Breast epithelium (tissue), 3 donors: ENCODE measurements at regions not wholly inside any gene's neighbourhood (a gene's known extent, or its start where the extent isn't known, plus 50 kb on each side); places are given as distances from the start of the nearest gene placed in this dataset.

Experiments
- POLR2A ChIP-seq: fragments of 450-650 bp; IDR thresholded peaks from one replicate; pipeline ENCODE4 v1.6.1; 2016; ENCODE audit warnings: antibody characterized with exemption, mild to moderate bottlenecking, moderate library complexity
- POLR2AphosphoS5 ChIP-seq, 3 donors: sonication (generic); formaldehyde crosslinking; IDR thresholded peaks; one replicate each; pipeline ENCODE4 v1.6.1; 2017; ENCODE audit warnings: antibody characterized with exemption in 3 of 3
- TF ChIP-seq, protein P1 (sequence below), 3 donors: fragments of 450-650 bp; IDR thresholded peaks; one replicate each; pipeline ENCODE4 v1.5.1; 2016 to 2017; ENCODE audit warnings: antibody characterized with exemption in 3 of 3, mild to moderate bottlenecking in 3 of 3, moderate library complexity in 3 of 3

DNA sequence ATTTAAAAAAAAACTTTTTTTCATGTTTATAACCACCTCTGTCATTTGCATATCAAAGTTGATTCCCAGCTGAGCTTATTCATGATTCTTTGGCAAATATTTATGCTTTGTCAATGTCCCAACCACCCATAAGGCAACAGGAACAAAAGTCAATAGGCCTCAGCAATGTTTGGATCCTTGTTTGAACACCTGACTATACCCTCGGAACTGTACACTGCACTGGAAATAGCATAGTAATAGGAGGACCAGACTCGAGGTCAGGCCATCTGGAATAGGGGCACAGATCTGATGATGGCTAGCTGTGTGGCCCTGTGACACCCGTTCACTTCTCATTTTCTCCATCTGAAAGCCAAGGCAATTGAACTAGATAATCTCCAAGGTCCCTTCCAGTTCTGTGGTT is 301.7 kb upstream of the ATP11B start:
- TF ChIP-seq, protein P1, sequence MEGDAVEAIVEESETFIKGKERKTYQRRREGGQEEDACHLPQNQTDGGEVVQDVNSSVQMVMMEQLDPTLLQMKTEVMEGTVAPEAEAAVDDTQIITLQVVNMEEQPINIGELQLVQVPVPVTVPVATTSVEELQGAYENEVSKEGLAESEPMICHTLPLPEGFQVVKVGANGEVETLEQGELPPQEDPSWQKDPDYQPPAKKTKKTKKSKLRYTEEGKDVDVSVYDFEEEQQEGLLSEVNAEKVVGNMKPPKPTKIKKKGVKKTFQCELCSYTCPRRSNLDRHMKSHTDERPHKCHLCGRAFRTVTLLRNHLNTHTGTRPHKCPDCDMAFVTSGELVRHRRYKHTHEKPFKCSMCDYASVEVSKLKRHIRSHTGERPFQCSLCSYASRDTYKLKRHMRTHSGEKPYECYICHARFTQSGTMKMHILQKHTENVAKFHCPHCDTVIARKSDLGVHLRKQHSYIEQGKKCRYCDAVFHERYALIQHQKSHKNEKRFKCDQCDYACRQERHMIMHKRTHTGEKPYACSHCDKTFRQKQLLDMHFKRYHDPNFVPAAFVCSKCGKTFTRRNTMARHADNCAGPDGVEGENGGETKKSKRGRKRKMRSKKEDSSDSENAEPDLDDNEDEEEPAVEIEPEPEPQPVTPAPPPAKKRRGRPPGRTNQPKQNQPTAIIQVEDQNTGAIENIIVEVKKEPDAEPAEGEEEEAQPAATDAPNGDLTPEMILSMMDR (IDR thresholded peaks at IDR 0.05) = no peak
- TF ChIP-seq POLR2AphosphoS5 (IDR thresholded peaks at IDR 0.05) (no peak), POLR2A (no peak)
